ENCODE measurements at regions not wholly inside any gene's neighbourhood (a gene's known extent, or its start where the extent isn't known, plus 50 kb on each side); places are given as distances from the start of the nearest gene placed in this dataset.

GRCh38 chr10:126851414-126852108 lies 53.7 kb upstream of the DOCK1 start:
- DNase-seq, result no peak

- no peak for DNase-seq
Observed at GRCh38 chr10:126854726-126855495, 50.3 kb upstream of the DOCK1 start.

Measured in stimulated activated CD4-positive, alpha-beta T cell treated with anti-CD3 and anti-CD28 coated beads, Interleukin-1b, Interleukin-23, amount 100 ng/mL, for 48 hours (primary cell).